GM12878 (cell line): ENCODE measurements at regions not wholly inside any gene's neighbourhood (a gene's known extent, or its start where the extent isn't known, plus 50 kb on each side); places are given as distances from the start of the nearest gene placed in this dataset.

Experiments used
- ATAC-seq: fragments of 200-7000 bp; cut with Tn5 transposase; 3 replicates; pipeline ENCODE4 v1.9.1; 2020; ENCODE audit warnings: mild to moderate bottlenecking, moderate library complexity
- BruUV-seq: library from RNA; stranded (reverse); fragments of 400-500 nt; replicated peaks from 2 replicates; lab custom pipeline; 2021; lab: Mats Ljungman, UMichigan
- CTCF ChIA-PET: fragments of 300-600 bp; sonication (Branson Sonifier 250); formaldehyde crosslinking; extraction: SDS; loops from one replicate; lab custom pipeline; 2021; ENCODE audit warnings: inconsistent platforms; lab: Yijun Ruan, JAX
- POLR2A ChIA-PET: fragments of 350-600 bp; formaldehyde crosslinking; extraction: SDS; loops from one replicate; lab custom pipeline; 2021; ENCODE audit warnings: inconsistent platforms; lab: Charles Lee
- RAD21 ChIA-PET: fragments of 300-600 bp; sonication (Branson Sonifier 250); formaldehyde crosslinking; loops from one replicate; lab custom pipeline; 2023; ENCODE audit warnings: antibody characterized with exemption; ENCODE audit not compliant: unreplicated experiment; lab: Charles Lee
- SMC1A ChIA-PET: fragments of 300-600 bp; sonication (Branson Sonifier 250); formaldehyde crosslinking; loops from one replicate; lab custom pipeline; 2023; ENCODE audit not compliant: unreplicated experiment, uncharacterized antibody; lab: Charles Lee
- DNase-seq: peaks from one replicate; pipeline ENCODE4 v3.0.0-alpha.2; 2011; ENCODE audit warnings: low read depth, low spot score
- FAIRE-seq: peaks from 3 replicates; lab custom pipeline; 2011; peaks lifted over from hg19 to GRCh38; lab: Jason Lieb, UNC
- H2AFZ ChIP-seq: 2 replicates; pipeline ENCODE4 v1.6.0; 2011; ENCODE audit warnings: low read depth, low read length, control low read depth; ENCODE audit not compliant: control insufficient read depth
- H3K27ac ChIP-seq: 2 replicates; pipeline ENCODE4 v1.5.1; 2011; ENCODE audit warnings: control low read depth; ENCODE audit not compliant: control insufficient read depth, insufficient read depth
- H3K27me3 ChIP-seq, 2 experiments: replicated peaks in 1 of 2; 2 replicates each; pipeline versions ENCODE4 v1.6.0 to v1.6.1; 2011; ENCODE audit warnings: low read length in 1 of 2; ENCODE audit not compliant: control insufficient read depth in 2 of 2, insufficient read depth in 2 of 2
- H3K36me3 ChIP-seq, 2 experiments: 2 replicates each; pipeline ENCODE4 v1.5.1; 2011; ENCODE audit warnings: low read length in 1 of 2; ENCODE audit not compliant: control insufficient read depth in 2 of 2, insufficient read depth in 2 of 2
- H3K4me1 ChIP-seq: 2 replicates; pipeline ENCODE4 v1.6.1; 2011; ENCODE audit warnings: mild to moderate bottlenecking, low read length, moderate library complexity, mixed read lengths; ENCODE audit not compliant: control insufficient read depth, insufficient read depth
- H3K4me2 ChIP-seq: 2 replicates; pipeline ENCODE4 v1.6.0; 2011; ENCODE audit warnings: control low read depth; ENCODE audit not compliant: control insufficient read depth, insufficient read depth
- H3K4me3 ChIP-seq: fragments of 200-600 bp; sonication (generic); 2 replicates; pipeline ENCODE4 v1.5.1; 2016
- H3K79me2 ChIP-seq: 2 replicates; pipeline ENCODE4 v1.6.0; 2011; ENCODE audit warnings: low read length; ENCODE audit not compliant: control insufficient read depth, insufficient read depth
- H3K9ac ChIP-seq: 2 replicates; pipeline ENCODE4 v1.8.0; 2011; ENCODE audit warnings: low read length, control low read depth, mixed read lengths; ENCODE audit not compliant: control insufficient read depth, insufficient read depth
- H3K9me3 ChIP-seq: replicated peaks from 3 replicates; pipeline ENCODE4 v1.5.1; 2011; ENCODE audit warnings: mild to moderate bottlenecking, low read length; ENCODE audit not compliant: control insufficient read depth, insufficient read depth
- H4K20me1 ChIP-seq: 2 replicates; pipeline ENCODE4 v1.6.0; 2011; ENCODE audit not compliant: control insufficient read depth, insufficient read depth
- CBX5 ChIP-seq: sonication (generic); IDR thresholded peaks from 2 replicates; pipeline ENCODE4 v1.6.1; 2016; ENCODE audit warnings: low read depth, moderate library complexity, mild to moderate bottlenecking, inconsistent platforms
- HDAC6 ChIP-seq: fragments of 200-600 bp; sonication (generic); IDR thresholded peaks from one replicate; pipeline ENCODE4 v1.8.0; 2017; ENCODE audit warnings: antibody characterized with exemption; ENCODE audit not compliant: unreplicated experiment
- ZBED1 ChIP-seq: IDR thresholded peaks from 2 replicates; pipeline ENCODE4 v1.6.1; 2016; ENCODE audit warnings: borderline replicate concordance
- ZNF207 ChIP-seq: fragments of 450-650 bp; IDR thresholded peaks from 2 replicates; pipeline ENCODE4 v1.6.1; 2014; ENCODE audit warnings: antibody characterized with exemption, mild to moderate bottlenecking, borderline replicate concordance
- WGBS: methylation state at CpG from one replicate; pipeline ENCODE4 v1.1.6; 2016; ENCODE audit warnings: low lambda C conversion rate; ENCODE audit not compliant: insufficient replicate concordance, insufficient coverage; ENCODE audit errors: missing lambda C conversion rate; 5-methylcytosine and 5-hydroxymethylcytosine counted together
- in situ Hi-C: fragments of 300-500 bp; cut with MboI; formaldehyde crosslinking; loops from 9 replicates; pipeline ENCODE4 v1.14.3; 2018; ENCODE audit warnings: mixed read lengths
- intact Hi-C: fragments of 100-400 bp; cut with micrococcal nuclease; formaldehyde crosslinking; loops from one replicate; pipeline ENCODE4 v1.14.2; 2022; ENCODE audit not compliant: unreplicated experiment

DNA sequence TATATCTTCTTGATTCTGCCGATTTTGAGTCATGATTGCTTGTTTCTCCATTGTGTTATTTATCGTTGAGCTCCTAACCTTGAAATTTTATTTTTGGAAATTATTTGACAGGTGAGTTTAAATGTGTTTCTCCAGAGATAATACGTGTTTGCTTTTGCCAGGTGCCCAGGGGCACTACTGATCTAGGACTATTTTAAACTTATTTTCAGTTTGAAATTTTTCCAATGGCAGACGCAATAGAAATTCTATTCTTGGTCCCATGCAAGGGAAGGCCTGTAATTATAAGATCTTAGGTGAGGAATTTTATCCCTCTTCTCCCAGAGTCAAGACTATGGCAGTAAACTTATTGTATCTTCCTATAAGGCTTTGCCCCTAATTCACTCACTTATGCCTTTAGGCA is 252.8 kb downstream of the AEBP2 start:
- Histone ChIP-seq H4K20me1 (no peaks in the 10 kb centered on the region), H3K27me3 (no peaks in the 10 kb centered on the region), H2AFZ (no peak overlapping the region), H3K4me3 (no peak overlapping the region), H3K27ac (no peak overlapping the region), H3K79me2 (no peaks in the 10 kb centered on the region), H3K9me3 (no peaks in the 10 kb centered on the region)
- ChIA-PET SMC1A (no interaction called here), CTCF (no interaction called here)
- in situ Hi-C loops, result no loop called here
- intact Hi-C loops, result no loop called here
- no TSS peak for BruUV-seq
- no peak for FAIRE-seq
- 33% methylated on average over 4 of the region's 4 CpGs for WGBS
- TF ChIP-seq ZNF207, result no peak
- no peak for TF ChIP-seq ZBED1
- TF ChIP-seq, all 136 proteins: peak for 0
- DNase-seq (no peak), ATAC-seq (no peak)
- ChIA-PET POLR2A (no interaction called here), RAD21 (no interaction called here)
- no peaks in the 10 kb centered on the region for H3K4me1 ChIP-seq
- no peaks in the 10 kb centered on the region for H3K36me3 ChIP-seq
- no peak overlapping the region for H3K9ac ChIP-seq
- no peak overlapping the region for H3K4me2 ChIP-seq

DNA sequence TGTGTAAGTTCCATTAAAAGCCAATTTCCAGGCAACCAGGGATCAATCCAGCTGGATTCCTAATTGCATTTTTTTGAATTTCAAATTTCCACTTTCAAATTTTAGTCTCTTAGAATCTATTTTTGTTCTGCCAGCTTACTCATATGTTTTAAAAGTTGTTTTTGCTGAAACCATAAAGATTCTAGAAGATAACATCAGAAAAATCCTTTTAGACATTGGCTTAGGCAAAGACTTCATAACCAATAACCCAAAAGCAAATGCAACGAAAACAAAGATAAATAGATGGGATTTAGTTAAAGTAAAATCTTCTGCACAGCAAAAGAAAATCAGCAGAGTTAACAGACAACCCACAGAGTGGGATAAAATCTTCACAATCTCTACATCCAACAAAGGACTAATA is 253.3 kb downstream of the AEBP2 start:
- ATAC-seq (no peak), DNase-seq (no peak), FAIRE-seq (no peak)
- intact Hi-C loops, result no loop called here
- Histone ChIP-seq H3K9ac (no peak overlapping the region), H3K9me3 (no peaks in the 10 kb centered on the region), H4K20me1 (no peaks in the 10 kb centered on the region), H3K27me3 (no peaks in the 10 kb centered on the region), H3K79me2 (no peaks in the 10 kb centered on the region), H3K4me1 (no peaks in the 10 kb centered on the region), H3K4me2 (no peak overlapping the region), H3K4me3 (no peak overlapping the region), H3K27ac (no peak overlapping the region), H2AFZ (no peak overlapping the region), H3K36me3 (no peaks in the 10 kb centered on the region)
- ChIA-PET CTCF (no interaction called here), SMC1A (no interaction called here), RAD21 (no interaction called here), POLR2A (no interaction called here)
- TF ChIP-seq CBX5 (no peak), HDAC6 (no peak)
- 0% methylated on average over 1 of the region's 1 CpG for WGBS
- in situ Hi-C loops, result no loop called here
- BruUV-seq, result no TSS peak
